H9 (cell line): ENCODE measurements at regions not wholly inside any gene's neighbourhood (a gene's known extent, or its start where the extent isn't known, plus 50 kb on each side); places are given as distances from the start of the nearest gene placed in this dataset.

Experiments used
- DNase-seq: peaks from one replicate; pipeline ENCODE4 v3.0.0-alpha.2; 2017
- H2AFZ ChIP-seq: one replicate; pipeline ENCODE4 v1.6.1; 2013; ENCODE audit warnings: mild to moderate bottlenecking, low read length, control low read depth, moderate library complexity
- H2AK5ac ChIP-seq: 2 replicates; pipeline ENCODE4 v1.6.1; 2013; ENCODE audit warnings: low read length, control low read depth, mixed read lengths; ENCODE audit not compliant: insufficient read length
- H2BK120ac ChIP-seq: one replicate; pipeline ENCODE4 v1.6.1; 2013; ENCODE audit warnings: low read depth, mild to moderate bottlenecking, low read length, control low read depth, inconsistent platforms; ENCODE audit not compliant: poor library complexity, severe bottlenecking
- H2BK12ac ChIP-seq: 2 replicates; pipeline ENCODE4 v1.6.1; 2013; ENCODE audit warnings: low read length, control low read depth, mixed read lengths, low read depth; ENCODE audit not compliant: insufficient read length
- H2BK15ac ChIP-seq: 2 replicates; pipeline ENCODE4 v1.6.1; 2013; ENCODE audit warnings: low read depth, low read length, control low read depth
- H2BK20ac ChIP-seq: one replicate; pipeline ENCODE4 v1.6.1; 2013; ENCODE audit warnings: low read depth, mild to moderate bottlenecking, low read length, control low read depth, inconsistent platforms; ENCODE audit not compliant: poor library complexity, severe bottlenecking
- H2BK5ac ChIP-seq: 2 replicates; pipeline ENCODE4 v1.6.1; 2013; ENCODE audit warnings: low read length, control low read depth, mixed read lengths; ENCODE audit not compliant: insufficient read length
- H3K14ac ChIP-seq: 2 replicates; pipeline ENCODE4 v1.6.1; 2013; ENCODE audit warnings: low read length, control low read depth; ENCODE audit not compliant: insufficient read depth
- H3K18ac ChIP-seq: 2 replicates; pipeline ENCODE4 v1.6.1; 2013; ENCODE audit warnings: low read depth, mild to moderate bottlenecking, mixed read lengths, low read length, control low read depth; ENCODE audit not compliant: insufficient read length
- H3K23ac ChIP-seq: 2 replicates; pipeline ENCODE4 v1.6.1; 2013; ENCODE audit warnings: low read length, control low read depth, mixed read lengths, low read depth; ENCODE audit not compliant: insufficient read length
- H3K23me2 ChIP-seq: 2 replicates; pipeline ENCODE4 v1.6.1; 2013; ENCODE audit warnings: low read depth, mild to moderate bottlenecking, mixed read lengths, low read length, control low read depth; ENCODE audit not compliant: insufficient read length, poor library complexity, severe bottlenecking
- H3K27ac ChIP-seq: 2 replicates; pipeline ENCODE4 v1.5.1; 2013; ENCODE audit warnings: low read length, control low read depth, mixed read lengths, low read depth; ENCODE audit not compliant: insufficient read length
- H3K27me3 ChIP-seq: 2 replicates; pipeline ENCODE4 v1.6.1; 2013; ENCODE audit warnings: low read length, control low read depth, inconsistent platforms; ENCODE audit not compliant: insufficient read depth
- H3K4ac ChIP-seq: 2 replicates; pipeline ENCODE4 v1.6.1; 2013; ENCODE audit warnings: low read depth, mild to moderate bottlenecking, control low read depth, inconsistent platforms, low read length, moderate library complexity
- H3K4me1 ChIP-seq: 2 replicates; pipeline ENCODE4 v1.6.1; 2013; ENCODE audit warnings: low read length, control low read depth, inconsistent platforms; ENCODE audit not compliant: insufficient read depth
- H3K4me2 ChIP-seq: 2 replicates; pipeline ENCODE4 v1.6.1; 2013; ENCODE audit warnings: low read length, control low read depth, mixed read lengths; ENCODE audit not compliant: insufficient read length, insufficient read depth
- H3K56ac ChIP-seq: 2 replicates; pipeline ENCODE4 v1.6.1; 2013; ENCODE audit warnings: low read depth, mild to moderate bottlenecking, mixed read lengths, low read length, control low read depth; ENCODE audit not compliant: insufficient read length
- H3K79me1 ChIP-seq: 2 replicates; pipeline ENCODE4 v1.6.1; 2013; ENCODE audit warnings: low read depth, mild to moderate bottlenecking, moderate library complexity, low read length, control low read depth, inconsistent platforms; ENCODE audit not compliant: insufficient read depth, poor library complexity, severe bottlenecking
- H3K79me2 ChIP-seq: 2 replicates; pipeline ENCODE4 v1.6.1; 2013; ENCODE audit warnings: low read length, control low read depth, inconsistent platforms; ENCODE audit not compliant: insufficient read depth
- H3K9ac ChIP-seq: 2 replicates; pipeline ENCODE4 v1.6.1; 2013; ENCODE audit warnings: low read length, control low read depth, mixed read lengths; ENCODE audit not compliant: insufficient read length; ENCODE audit errors: extremely low read depth
- H3K9me3 ChIP-seq: one replicate; pipeline ENCODE4 v1.6.1; 2013; ENCODE audit warnings: low read depth, low read length, inconsistent platforms; ENCODE audit not compliant: control insufficient read depth
- H3T11ph ChIP-seq: one replicate; pipeline ENCODE4 v1.6.1; 2013; ENCODE audit warnings: mild to moderate bottlenecking, low read length, control low read depth, inconsistent platforms
- H4K20me1 ChIP-seq: one replicate; pipeline ENCODE4 v1.6.1; 2013; ENCODE audit not compliant: control insufficient read depth, insufficient read length, insufficient read depth
- H4K5ac ChIP-seq: 2 replicates; pipeline ENCODE4 v1.6.1; 2013; ENCODE audit warnings: low read depth, mild to moderate bottlenecking, mixed read lengths, low read length, control low read depth; ENCODE audit not compliant: insufficient read length
- H4K8ac ChIP-seq: replicated peaks from 2 replicates; pipeline ENCODE4 v1.6.1; 2013; ENCODE audit warnings: low read length, control low read depth, mixed read lengths, low read depth; ENCODE audit not compliant: insufficient read length
- H4K91ac ChIP-seq: 2 replicates; pipeline ENCODE4 v1.6.1; 2013; ENCODE audit warnings: low read depth, mild to moderate bottlenecking, moderate library complexity, mixed read lengths, low read length, control low read depth; ENCODE audit not compliant: insufficient read length
- H3K27ac Mint-ChIP-seq, 3 experiments: 2 replicates in 2 of 3; 3 replicates in 1 of 3; pipeline ENCODE4 v1.8.0; 2020 to 2021; ENCODE audit warnings: mixed read lengths in 3 of 3, mild to moderate bottlenecking in 1 of 3, moderate library complexity in 1 of 3
- H3K27me3 Mint-ChIP-seq: 2 replicates; pipeline ENCODE4 v1.8.0; 2021; ENCODE audit warnings: low read depth, mild to moderate bottlenecking, moderate library complexity, mixed read lengths
- H3K36me3 Mint-ChIP-seq, 3 experiments: 2 replicates in 2 of 3; 3 replicates in 1 of 3; pipeline ENCODE4 v1.8.0; 2020 to 2021; ENCODE audit warnings: low read depth in 3 of 3, mixed read lengths in 3 of 3; ENCODE audit not compliant: insufficient read depth in 1 of 3
- H3K4me1 Mint-ChIP-seq, 2 experiments: 2 replicates each; pipeline ENCODE4 v1.8.0; 2020; ENCODE audit warnings: mixed read lengths in 2 of 2
- H3K4me3 Mint-ChIP-seq, 2 experiments: 2 replicates in 1 of 2; 3 replicates in 1 of 2; pipeline ENCODE4 v1.8.0; 2020 to 2021; ENCODE audit warnings: mild to moderate bottlenecking in 2 of 2, mixed read lengths in 2 of 2, moderate library complexity in 1 of 2
- H3K9me3 Mint-ChIP-seq, 2 experiments: 2 replicates in 1 of 2; 3 replicates in 1 of 2; pipeline ENCODE4 v1.8.0; 2020; ENCODE audit warnings: mild to moderate bottlenecking in 2 of 2, mixed read lengths in 2 of 2, moderate library complexity in 1 of 2
- CTCF ChIP-seq: fragments of 200-600 bp; sonication (generic); conservative IDR thresholded peaks from 3 replicates; pipeline ENCODE4 v1.8.0; 2021; ENCODE audit warnings: antibody characterized with exemption, mild to moderate bottlenecking
- WGBS: extraction: QIAGEN DNeasy Blood & Tissue Kit; methylation state at CpG from one replicate; pipeline ENCODE4 v1.1.7; 2013; ENCODE audit warnings: missing lambda C conversion rate, low lambda C conversion rate, mixed read lengths; ENCODE audit not compliant: insufficient read length; ENCODE audit errors: extremely low coverage; 5-methylcytosine and 5-hydroxymethylcytosine counted together

GRCh38 chr3:82342521-82342920 is 581.1 kb upstream of the GBE1 start:
- no peak overlapping the region for H3T11ph ChIP-seq
- no peaks in the 10 kb centered on the region for H4K20me1 ChIP-seq
- no peak overlapping the region for H3K4me2 ChIP-seq
- H2BK120ac ChIP-seq, result no peak overlapping the region
- Mint-ChIP-seq H3K4me3 (no peak overlapping the region), H3K27me3 (no peaks in the 10 kb centered on the region), H3K4me1 (peaks cover 8 to 9% of the 10 kb centered on the region in 2 experiments), H3K9me3 (peaks cover 0 to 4% of the 10 kb centered on the region in 2 experiments; a peak in 1 of 5 replicates), H3K36me3 (no peaks in the 10 kb centered on the region), H3K27ac (no peak overlapping the region)
- no peak overlapping the region for H2BK12ac ChIP-seq
- no peaks in the 10 kb centered on the region for H3K27me3 ChIP-seq
- no peaks in the 10 kb centered on the region for H3K23me2 ChIP-seq
- H2AK5ac ChIP-seq, result no peak overlapping the region
- no peak overlapping the region for H3K18ac ChIP-seq
- no peak overlapping the region for H2BK15ac ChIP-seq
- no peak overlapping the region for H2AFZ ChIP-seq
- no peak overlapping the region for H4K5ac ChIP-seq
- H4K8ac ChIP-seq, result no peak overlapping the region
- H3K4ac ChIP-seq, result no peak overlapping the region
- H2BK5ac ChIP-seq, result no peak overlapping the region
- no peaks in the 10 kb centered on the region for H3K9me3 ChIP-seq
- H3K14ac ChIP-seq, result no peak overlapping the region
- H3K56ac ChIP-seq, result no peak overlapping the region
- H3K27ac ChIP-seq, result no peak overlapping the region
- no peak overlapping the region for H3K23ac ChIP-seq
- H4K91ac ChIP-seq, result no peak overlapping the region
- no peak for DNase-seq
- no CpG with 5 or more reads among the region's 3 CpGs for WGBS
- H2BK20ac ChIP-seq, result no peak overlapping the region
- no peaks in the 10 kb centered on the region for H3K4me1 ChIP-seq
- no peaks in the 10 kb centered on the region for H3K79me1 ChIP-seq
- no peak for TF ChIP-seq CTCF
- no peaks in the 10 kb centered on the region for H3K79me2 ChIP-seq
- no peak overlapping the region for H3K9ac ChIP-seq
